ENCODE measurements at regions not wholly inside any gene's neighbourhood (a gene's known extent, or its start where the extent isn't known, plus 50 kb on each side); places are given as distances from the start of the nearest gene placed in this dataset.

DNA sequence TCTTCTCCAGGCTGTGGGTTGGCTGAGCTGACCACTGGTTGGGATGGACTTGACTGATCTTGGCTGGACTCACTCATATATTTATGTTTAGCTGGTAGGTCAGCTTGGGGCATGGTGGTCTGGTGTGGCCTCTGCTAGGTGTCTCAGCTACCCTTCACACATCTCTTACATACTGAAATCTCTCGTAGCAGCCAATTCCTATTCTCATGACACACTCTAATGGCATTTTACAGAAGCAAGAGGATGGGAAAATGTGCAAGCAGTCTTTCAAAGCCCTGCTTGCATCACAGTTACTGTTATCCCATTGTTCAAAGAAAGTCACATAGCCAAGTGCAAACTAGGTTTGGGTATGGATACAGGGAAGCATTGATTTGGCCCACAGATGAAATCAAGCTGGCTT lies 55.5 kb upstream of the PCDH18 start:
- TF ChIP-seq, protein P1, sequence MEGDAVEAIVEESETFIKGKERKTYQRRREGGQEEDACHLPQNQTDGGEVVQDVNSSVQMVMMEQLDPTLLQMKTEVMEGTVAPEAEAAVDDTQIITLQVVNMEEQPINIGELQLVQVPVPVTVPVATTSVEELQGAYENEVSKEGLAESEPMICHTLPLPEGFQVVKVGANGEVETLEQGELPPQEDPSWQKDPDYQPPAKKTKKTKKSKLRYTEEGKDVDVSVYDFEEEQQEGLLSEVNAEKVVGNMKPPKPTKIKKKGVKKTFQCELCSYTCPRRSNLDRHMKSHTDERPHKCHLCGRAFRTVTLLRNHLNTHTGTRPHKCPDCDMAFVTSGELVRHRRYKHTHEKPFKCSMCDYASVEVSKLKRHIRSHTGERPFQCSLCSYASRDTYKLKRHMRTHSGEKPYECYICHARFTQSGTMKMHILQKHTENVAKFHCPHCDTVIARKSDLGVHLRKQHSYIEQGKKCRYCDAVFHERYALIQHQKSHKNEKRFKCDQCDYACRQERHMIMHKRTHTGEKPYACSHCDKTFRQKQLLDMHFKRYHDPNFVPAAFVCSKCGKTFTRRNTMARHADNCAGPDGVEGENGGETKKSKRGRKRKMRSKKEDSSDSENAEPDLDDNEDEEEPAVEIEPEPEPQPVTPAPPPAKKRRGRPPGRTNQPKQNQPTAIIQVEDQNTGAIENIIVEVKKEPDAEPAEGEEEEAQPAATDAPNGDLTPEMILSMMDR (IDR thresholded peaks at IDR 0.05; ENCODE audit: control extremely low read depth, extremely low read depth, low read depth, missing control alignments) = no peak
- POLR2A ChIA-PET = no interaction called here
- CTCF ChIA-PET = no interaction called here
- no peak for DNase-seq (ENCODE audit: extremely low spot score)

DNA sequence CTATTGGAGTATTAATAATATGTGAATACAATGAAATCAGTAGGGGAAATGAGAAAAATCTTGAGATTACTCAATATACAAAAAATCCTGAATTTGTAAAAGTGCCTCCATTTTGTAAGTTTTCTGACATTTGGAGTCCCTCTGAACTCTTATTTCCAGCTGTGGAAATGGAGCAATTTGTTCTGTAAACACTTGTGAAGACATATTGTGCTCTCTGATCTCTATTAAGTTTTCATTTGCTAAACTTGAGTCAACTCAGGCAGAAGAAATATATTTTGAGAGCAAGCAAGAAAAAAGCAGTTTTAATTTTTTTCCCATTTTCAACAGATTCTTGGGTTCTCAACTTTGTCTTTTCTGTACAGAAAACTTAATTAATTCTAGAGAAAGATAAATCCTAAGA lies 51.4 kb upstream of the PCDH18 start:
- CTCF ChIA-PET = no interaction called here
- POLR2A ChIA-PET = no interaction called here
- DNase-seq (ENCODE audit: extremely low spot score) = no peak
- TF ChIP-seq, protein P1 (IDR thresholded peaks at IDR 0.05; ENCODE audit: control extremely low read depth, extremely low read depth, low read depth, missing control alignments) = no peak
